COLO668 (cell line): ENCODE measurements at regions not wholly inside any gene's neighbourhood (a gene's known extent, or its start where the extent isn't known, plus 50 kb on each side); places are given as distances from the start of the nearest gene placed in this dataset.

ENCODE experiments used
- DNase-seq: peaks from one replicate; lab custom pipeline; 2025; ENCODE audit not compliant: unreplicated experiment; lab: John Stamatoyannopoulos, UW

GRCh38 chr1:29671446-29672356 is 435.4 kb downstream of the PTPRU start:
- no peak for DNase-seq

- no peak for DNase-seq
Measured at GRCh38 chr1:29670752-29671151, 434.4 kb downstream of the PTPRU start.

GRCh38 chr1:29669912-29670311 is 433.6 kb downstream of the PTPRU start:
- DNase-seq = no peak

GRCh38 chr1:29669158-29669871 is 433.0 kb downstream of the PTPRU start:
- DNase-seq = no peak

GRCh38 chr1:29668551-29669157 is 432.3 kb downstream of the PTPRU start:
- no peak for DNase-seq

GRCh38 chr1:29667951-29668350 is 431.6 kb downstream of the PTPRU start:
- DNase-seq = no peak

GRCh38 chr1:29664711-29665110 is 428.4 kb downstream of the PTPRU start:
- DNase-seq = no peak

GRCh38 chr1:29658688-29659087 is 422.4 kb downstream of the PTPRU start:
- DNase-seq = no peak

GRCh38 chr1:29657816-29658215 is 421.5 kb downstream of the PTPRU start:
- DNase-seq = no peak

- peak; percentile 22 for DNase-seq
Measured at GRCh38 chr1:29655945-29656850, 419.9 kb downstream of the PTPRU start.

- no peak for DNase-seq
Measured at GRCh38 chr1:29655145-29655544, 418.8 kb downstream of the PTPRU start.

GRCh38 chr1:29653886-29654450 is 417.6 kb downstream of the PTPRU start:
- DNase-seq = no peak

- DNase-seq = no peak
Measured at GRCh38 chr1:29653034-29653810, 416.9 kb downstream of the PTPRU start.

- DNase-seq = no peak
Measured at GRCh38 chr1:29651684-29652665, 415.7 kb downstream of the PTPRU start.

GRCh38 chr1:29651246-29651645 is 414.9 kb downstream of the PTPRU start:
- DNase-seq = no peak

GRCh38 chr1:29650476-29650875 is 414.2 kb downstream of the PTPRU start:
- no peak for DNase-seq

GRCh38 chr1:29650041-29650400 is 413.7 kb downstream of the PTPRU start:
- no peak for DNase-seq

- no peak for DNase-seq
Measured at GRCh38 chr1:29649189-29650040, 413.1 kb downstream of the PTPRU start.
